ENCODE measurements at regions not wholly inside any gene's neighbourhood (a gene's known extent, or its start where the extent isn't known, plus 50 kb on each side); places are given as distances from the start of the nearest gene placed in this dataset.
"Not testable (repeated sequence)": the region's sequence is repeated elsewhere in the genome, so short reads cannot be mapped to it uniquely, and the experiment has no call there.

DNA sequence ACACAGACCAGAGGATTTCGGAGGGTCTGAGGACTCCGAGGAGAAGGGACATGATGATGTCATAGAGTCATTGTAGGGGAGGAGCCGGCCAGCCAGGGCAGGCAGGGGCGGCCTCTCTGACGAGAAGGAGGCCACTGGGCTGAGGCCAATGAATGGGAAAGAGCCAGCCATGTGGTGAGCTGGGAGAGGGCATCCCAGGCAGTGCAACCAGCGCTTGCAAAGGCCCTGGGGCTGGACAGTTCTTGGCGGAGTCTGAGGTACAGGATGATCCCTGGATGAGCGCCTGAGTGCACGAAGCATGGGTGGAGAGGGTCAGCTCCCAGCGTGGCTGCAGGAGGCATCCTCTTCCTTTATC is 158.6 kb upstream of the FOXF1 start:
- H3K4me1 ChIP-seq (ENCODE audit: control insufficient read depth in 1 of 2, insufficient read depth in 2 of 2, low read length in 2 of 2); H3K9me3 ChIP-seq (ENCODE audit: control insufficient read depth in 1 of 2, low read length in 2 of 2); H3K27ac ChIP-seq (ENCODE audit: low read depth, low read length); H3K27me3 ChIP-seq (ENCODE audit: control insufficient read depth in 1 of 2, insufficient read depth in 2 of 2, low read length in 2 of 2); H3K4me3 ChIP-seq (ENCODE audit: low read depth in 1 of 2, low read length in 2 of 2); H3K9ac ChIP-seq (ENCODE audit: low read depth in 1 of 2, low read length in 2 of 2); H3K36me3 ChIP-seq (ENCODE audit: control insufficient read depth in 1 of 2, insufficient read depth in 2 of 2, low read length in 2 of 2): not testable (repeated sequence)

DNA sequence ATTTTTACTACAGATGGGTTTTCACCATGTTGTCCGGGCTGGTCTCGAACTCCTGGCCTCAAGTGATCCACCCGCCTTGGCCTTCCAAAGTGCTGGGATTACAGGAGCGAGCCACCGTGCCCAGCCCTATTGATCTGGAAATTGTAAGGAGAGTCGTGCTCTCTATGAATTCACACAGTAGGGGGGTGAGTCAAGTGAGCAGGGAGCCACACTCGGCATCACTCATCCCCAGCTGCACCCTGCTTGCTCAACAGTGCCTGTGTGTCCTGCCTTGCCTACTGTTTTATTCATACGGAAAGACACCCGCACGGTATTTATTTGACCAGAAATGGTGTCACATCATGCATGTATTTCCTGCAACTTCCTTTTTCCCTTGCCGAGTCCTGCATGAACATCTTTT is 157.2 kb upstream of the FOXF1 start:
- H3K27ac ChIP-seq (ENCODE audit: low read depth, low read length), result no peak overlapping the region
- peaks cover 0 to 8% of the 10 kb centered on the region in 2 donors for H3K27me3 ChIP-seq (ENCODE audit: control insufficient read depth in 1 of 2, insufficient read depth in 2 of 2, low read length in 2 of 2)
- H3K9ac ChIP-seq (ENCODE audit: low read depth in 1 of 2, low read length in 2 of 2), result no peak overlapping the region
- no peaks in the 10 kb centered on the region for H3K36me3 ChIP-seq (ENCODE audit: control insufficient read depth in 1 of 2, insufficient read depth in 2 of 2, low read length in 2 of 2)
- peaks cover 0 to 4% of the 10 kb centered on the region in 2 donors for H3K4me1 ChIP-seq (ENCODE audit: control insufficient read depth in 1 of 2, insufficient read depth in 2 of 2, low read length in 2 of 2)
- H3K4me3 ChIP-seq (ENCODE audit: low read depth in 1 of 2, low read length in 2 of 2), result no peak overlapping the region
- no peaks in the 10 kb centered on the region for H3K9me3 ChIP-seq (ENCODE audit: control insufficient read depth in 1 of 2, low read length in 2 of 2)

DNA sequence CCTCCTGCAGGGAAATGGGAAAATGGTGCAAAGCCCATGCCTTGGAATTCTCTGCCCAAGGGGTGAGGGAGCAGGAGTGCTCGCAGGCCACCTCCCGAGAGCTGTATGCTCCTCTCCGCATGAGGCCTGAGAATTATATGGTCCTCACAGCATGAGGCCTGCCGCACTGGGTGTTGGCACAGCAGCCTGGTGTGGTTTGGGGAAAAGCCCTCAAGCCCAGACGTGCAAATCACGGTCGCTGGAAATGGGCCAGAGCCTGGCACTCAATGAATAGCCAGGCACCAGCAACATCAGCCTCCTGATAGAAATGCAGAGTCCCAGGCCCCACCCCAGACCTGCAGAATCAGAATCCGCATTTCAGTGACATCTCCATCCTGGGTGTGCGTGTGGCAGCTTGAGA is 156.4 kb upstream of the FOXF1 start:
- no peaks in the 10 kb centered on the region for H3K9me3 ChIP-seq (ENCODE audit: control insufficient read depth in 1 of 2, low read length in 2 of 2)
- H3K36me3 ChIP-seq (ENCODE audit: control insufficient read depth in 1 of 2, insufficient read depth in 2 of 2, low read length in 2 of 2), result no peaks in the 10 kb centered on the region
- no peak overlapping the region for H3K27ac ChIP-seq (ENCODE audit: low read depth, low read length)
- peaks cover 0 to 4% of the 10 kb centered on the region in 2 donors for H3K4me1 ChIP-seq (ENCODE audit: control insufficient read depth in 1 of 2, insufficient read depth in 2 of 2, low read length in 2 of 2)
- H3K9ac ChIP-seq (ENCODE audit: low read depth in 1 of 2, low read length in 2 of 2), result no peak overlapping the region
- peaks cover 0 to 8% of the 10 kb centered on the region in 2 donors for H3K27me3 ChIP-seq (ENCODE audit: control insufficient read depth in 1 of 2, insufficient read depth in 2 of 2, low read length in 2 of 2)
- no peak overlapping the region for H3K4me3 ChIP-seq (ENCODE audit: low read depth in 1 of 2, low read length in 2 of 2)

DNA sequence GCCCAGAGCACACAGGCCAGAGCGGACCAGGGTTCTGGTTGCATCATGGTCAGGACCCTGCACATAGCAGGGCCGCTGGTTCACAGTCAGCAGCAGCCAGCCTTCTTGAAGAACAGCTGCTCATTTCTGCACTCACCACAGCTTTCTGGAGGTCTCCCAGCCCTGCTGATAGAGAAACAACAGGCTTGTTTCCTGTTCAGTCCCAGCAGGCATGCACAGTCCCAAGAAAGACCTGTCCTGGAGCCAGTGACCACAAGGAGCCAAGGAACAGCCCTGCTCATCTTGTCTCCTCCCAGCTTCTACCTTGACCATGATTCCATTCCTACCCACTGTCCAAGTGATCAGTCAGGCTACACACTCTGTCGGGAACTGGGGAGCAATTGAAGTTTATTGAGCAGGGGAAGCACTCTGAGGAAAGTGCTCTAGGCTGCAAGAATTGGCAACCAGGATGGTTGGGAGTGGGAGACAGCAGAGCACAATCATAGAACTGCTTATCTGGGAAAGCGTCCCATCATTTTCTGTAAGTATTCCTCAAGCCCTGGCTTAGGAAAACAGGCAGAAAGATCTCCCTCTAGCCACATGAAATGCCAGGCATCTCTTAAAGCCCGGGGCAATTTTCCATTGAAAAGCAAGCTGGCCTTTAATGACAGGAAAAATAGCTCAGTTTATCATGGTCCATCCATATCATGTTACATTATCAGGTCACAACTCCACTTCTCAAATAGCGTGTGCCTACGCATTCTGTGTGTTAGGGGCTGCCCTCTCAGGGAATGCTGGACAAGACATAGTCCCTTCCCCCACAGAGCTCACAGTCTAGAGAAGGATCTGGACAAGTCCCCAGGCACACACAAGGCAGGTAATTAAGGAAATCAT is 155.4 kb upstream of the FOXF1 start:
- no peaks in the 10 kb centered on the region for H3K9me3 ChIP-seq (ENCODE audit: control insufficient read depth in 1 of 2, low read length in 2 of 2)
- peaks cover 0 to 4% of the 10 kb centered on the region in 2 donors for H3K4me1 ChIP-seq (ENCODE audit: control insufficient read depth in 1 of 2, insufficient read depth in 2 of 2, low read length in 2 of 2)
- H3K4me3 ChIP-seq (ENCODE audit: low read depth in 1 of 2, low read length in 2 of 2), result no peak overlapping the region
- H3K36me3 ChIP-seq (ENCODE audit: control insufficient read depth in 1 of 2, insufficient read depth in 2 of 2, low read length in 2 of 2), result no peaks in the 10 kb centered on the region
- no peak overlapping the region for H3K27ac ChIP-seq (ENCODE audit: low read depth, low read length)
- peaks cover 0 to 5% of the 10 kb centered on the region in 2 donors for H3K27me3 ChIP-seq (ENCODE audit: control insufficient read depth in 1 of 2, insufficient read depth in 2 of 2, low read length in 2 of 2)
- H3K9ac ChIP-seq (ENCODE audit: low read depth in 1 of 2, low read length in 2 of 2), result no peak overlapping the region

DNA sequence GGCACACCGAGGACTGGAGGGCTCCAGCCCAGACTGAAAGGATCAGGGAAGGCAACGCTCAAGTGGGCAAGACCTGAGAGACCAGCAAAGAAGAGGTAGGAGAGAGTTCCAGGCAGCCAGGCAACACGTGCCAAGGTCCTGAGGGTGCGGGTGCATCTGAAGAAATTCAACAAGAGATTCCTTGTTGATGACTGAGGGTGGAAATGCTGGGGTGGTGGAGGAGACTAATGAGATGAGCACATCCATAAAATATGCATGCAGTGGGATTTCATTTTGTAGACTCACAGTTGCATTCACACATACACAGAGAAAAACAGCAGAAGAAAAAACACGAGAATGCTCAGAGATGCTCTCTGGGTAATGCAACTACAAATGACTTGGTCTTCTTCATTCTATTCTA is 154.8 kb upstream of the FOXF1 start:
- H3K4me1 ChIP-seq (ENCODE audit: control insufficient read depth in 1 of 2, insufficient read depth in 2 of 2, low read length in 2 of 2), result peaks cover 0 to 4% of the 10 kb centered on the region in 2 donors
- no peaks in the 10 kb centered on the region for H3K9me3 ChIP-seq (ENCODE audit: control insufficient read depth in 1 of 2, low read length in 2 of 2)
- peaks cover 0 to 5% of the 10 kb centered on the region in 2 donors for H3K27me3 ChIP-seq (ENCODE audit: control insufficient read depth in 1 of 2, insufficient read depth in 2 of 2, low read length in 2 of 2)
- no peaks in the 10 kb centered on the region for H3K36me3 ChIP-seq (ENCODE audit: control insufficient read depth in 1 of 2, insufficient read depth in 2 of 2, low read length in 2 of 2)
- no peak overlapping the region for H3K9ac ChIP-seq (ENCODE audit: low read depth in 1 of 2, low read length in 2 of 2)
- H3K4me3 ChIP-seq (ENCODE audit: low read depth in 1 of 2, low read length in 2 of 2), result no peak overlapping the region
- H3K27ac ChIP-seq (ENCODE audit: low read depth, low read length), result no peak overlapping the region

DNA sequence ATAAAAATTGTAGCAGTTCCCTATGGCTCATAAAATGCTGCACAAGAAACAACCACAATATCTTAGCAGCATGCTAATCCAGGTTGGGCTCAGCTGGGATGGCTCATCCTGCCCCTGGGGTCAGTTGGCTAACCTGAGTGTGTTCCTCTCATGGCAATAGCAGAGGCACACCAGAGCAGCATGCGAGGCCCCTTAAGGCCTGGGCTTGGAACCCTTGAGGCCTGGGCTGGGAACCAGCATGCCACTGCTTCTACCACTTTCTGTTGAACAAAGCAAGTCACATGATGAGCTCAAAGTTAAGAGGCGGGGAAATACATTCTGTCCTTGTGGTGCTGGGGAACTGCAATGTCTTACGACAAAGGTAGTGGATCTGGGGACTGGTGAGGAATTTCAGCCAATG is 154.4 kb upstream of the FOXF1 start:
- Histone ChIP-seq H3K4me3 (ENCODE audit: low read depth in 1 of 2, low read length in 2 of 2) (no peak overlapping the region), H3K4me1 (ENCODE audit: control insufficient read depth in 1 of 2, insufficient read depth in 2 of 2, low read length in 2 of 2) (peaks cover 0 to 4% of the 10 kb centered on the region in 2 donors), H3K27me3 (ENCODE audit: control insufficient read depth in 1 of 2, insufficient read depth in 2 of 2, low read length in 2 of 2) (peaks cover 0 to 5% of the 10 kb centered on the region in 2 donors), H3K36me3 (ENCODE audit: control insufficient read depth in 1 of 2, insufficient read depth in 2 of 2, low read length in 2 of 2) (no peaks in the 10 kb centered on the region), H3K9me3 (ENCODE audit: control insufficient read depth in 1 of 2, low read length in 2 of 2) (no peaks in the 10 kb centered on the region), H3K27ac (ENCODE audit: low read depth, low read length) (no peak overlapping the region), H3K9ac (ENCODE audit: low read depth in 1 of 2, low read length in 2 of 2) (no peak overlapping the region)

DNA sequence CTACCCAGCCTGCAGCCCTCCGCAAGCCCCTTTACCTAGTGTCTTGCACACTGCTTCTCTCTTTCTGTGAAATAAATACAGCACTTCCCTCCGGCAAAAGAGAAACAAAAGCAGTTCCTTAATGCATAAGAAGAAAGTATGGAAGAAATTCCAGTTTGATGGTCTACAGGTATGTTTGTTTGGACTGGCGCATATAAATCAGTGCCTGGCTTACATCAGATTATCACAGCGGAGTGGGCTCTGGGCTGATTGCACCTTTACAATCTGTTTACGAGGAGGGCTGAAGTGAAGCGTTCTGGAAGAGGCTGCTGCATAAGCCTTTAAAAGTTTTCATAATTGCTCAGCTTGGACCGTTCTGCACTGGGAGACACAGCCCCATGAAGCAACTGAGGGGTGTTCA is 153.5 kb upstream of the FOXF1 start:
- no peaks in the 10 kb centered on the region for H3K9me3 ChIP-seq (ENCODE audit: control insufficient read depth in 1 of 2, low read length in 2 of 2)
- no peak overlapping the region for H3K27ac ChIP-seq (ENCODE audit: low read depth, low read length)
- H3K27me3 ChIP-seq (ENCODE audit: control insufficient read depth in 1 of 2, insufficient read depth in 2 of 2, low read length in 2 of 2), result peaks cover 0 to 5% of the 10 kb centered on the region in 2 donors
- no peak overlapping the region for H3K9ac ChIP-seq (ENCODE audit: low read depth in 1 of 2, low read length in 2 of 2)
- no peak overlapping the region for H3K4me3 ChIP-seq (ENCODE audit: low read depth in 1 of 2, low read length in 2 of 2)
- H3K4me1 ChIP-seq (ENCODE audit: control insufficient read depth in 1 of 2, insufficient read depth in 2 of 2, low read length in 2 of 2), result peaks cover 0 to 4% of the 10 kb centered on the region in 2 donors
- H3K36me3 ChIP-seq (ENCODE audit: control insufficient read depth in 1 of 2, insufficient read depth in 2 of 2, low read length in 2 of 2), result no peaks in the 10 kb centered on the region

DNA sequence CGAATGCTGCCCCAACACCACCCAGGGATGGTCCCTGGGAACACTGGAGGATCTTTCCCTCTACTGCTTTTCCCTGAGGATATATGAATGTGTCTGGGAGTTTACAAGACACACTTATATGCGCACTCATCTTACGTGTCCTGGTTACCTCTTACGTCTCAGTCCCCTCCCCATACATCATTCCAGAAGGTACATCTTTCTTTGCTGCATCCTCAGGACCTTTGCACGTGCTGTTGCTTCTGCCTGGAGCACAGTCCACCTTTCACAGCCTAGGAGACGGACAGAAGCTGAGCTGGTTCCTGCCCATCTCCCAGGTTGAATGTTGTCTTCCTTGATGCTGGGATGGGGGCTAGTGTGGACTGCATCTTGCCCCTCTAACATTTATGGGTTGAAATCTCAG is 153.0 kb upstream of the FOXF1 start:
- Histone ChIP-seq H3K9ac (ENCODE audit: low read depth in 1 of 2, low read length in 2 of 2) (no peak overlapping the region), H3K27ac (ENCODE audit: low read depth, low read length) (no peak overlapping the region), H3K27me3 (ENCODE audit: control insufficient read depth in 1 of 2, insufficient read depth in 2 of 2, low read length in 2 of 2) (peaks cover 0 to 5% of the 10 kb centered on the region in 2 donors), H3K9me3 (ENCODE audit: control insufficient read depth in 1 of 2, low read length in 2 of 2) (no peaks in the 10 kb centered on the region), H3K4me1 (ENCODE audit: control insufficient read depth in 1 of 2, insufficient read depth in 2 of 2, low read length in 2 of 2) (peaks cover 0 to 4% of the 10 kb centered on the region in 2 donors), H3K36me3 (ENCODE audit: control insufficient read depth in 1 of 2, insufficient read depth in 2 of 2, low read length in 2 of 2) (no peaks in the 10 kb centered on the region), H3K4me3 (ENCODE audit: low read depth in 1 of 2, low read length in 2 of 2) (no peak overlapping the region)

DNA sequence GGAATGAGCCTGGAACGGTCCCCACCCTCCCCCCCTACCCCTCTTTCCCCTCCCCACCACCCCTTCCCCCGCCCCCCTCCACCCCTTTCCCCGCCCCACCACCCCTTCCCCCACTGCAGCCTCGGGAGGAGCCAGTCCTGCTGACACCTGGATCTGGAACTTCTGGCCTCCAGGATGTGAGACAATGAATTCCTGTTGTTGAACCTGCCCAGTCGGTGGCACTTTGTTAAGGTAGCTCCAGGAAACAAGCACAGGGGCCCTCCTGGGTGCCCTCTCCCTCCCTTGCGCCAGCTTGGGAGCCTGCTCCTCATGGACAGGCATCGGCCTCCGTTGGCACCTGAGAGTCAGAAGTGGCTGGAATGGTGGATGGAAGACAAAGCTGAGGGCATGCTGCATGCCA is 152.4 kb upstream of the FOXF1 start:
- peaks cover 0 to 4% of the 10 kb centered on the region in 2 donors for H3K4me1 ChIP-seq (ENCODE audit: control insufficient read depth in 1 of 2, insufficient read depth in 2 of 2, low read length in 2 of 2)
- H3K27ac ChIP-seq (ENCODE audit: low read depth, low read length), result no peak overlapping the region
- H3K36me3 ChIP-seq (ENCODE audit: control insufficient read depth in 1 of 2, insufficient read depth in 2 of 2, low read length in 2 of 2), result no peaks in the 10 kb centered on the region
- peaks cover 0 to 5% of the 10 kb centered on the region in 2 donors for H3K27me3 ChIP-seq (ENCODE audit: control insufficient read depth in 1 of 2, insufficient read depth in 2 of 2, low read length in 2 of 2)
- H3K4me3 ChIP-seq (ENCODE audit: low read depth in 1 of 2, low read length in 2 of 2), result no peak overlapping the region
- no peak overlapping the region for H3K9ac ChIP-seq (ENCODE audit: low read depth in 1 of 2, low read length in 2 of 2)
- H3K9me3 ChIP-seq (ENCODE audit: control insufficient read depth in 1 of 2, low read length in 2 of 2), result no peaks in the 10 kb centered on the region

DNA sequence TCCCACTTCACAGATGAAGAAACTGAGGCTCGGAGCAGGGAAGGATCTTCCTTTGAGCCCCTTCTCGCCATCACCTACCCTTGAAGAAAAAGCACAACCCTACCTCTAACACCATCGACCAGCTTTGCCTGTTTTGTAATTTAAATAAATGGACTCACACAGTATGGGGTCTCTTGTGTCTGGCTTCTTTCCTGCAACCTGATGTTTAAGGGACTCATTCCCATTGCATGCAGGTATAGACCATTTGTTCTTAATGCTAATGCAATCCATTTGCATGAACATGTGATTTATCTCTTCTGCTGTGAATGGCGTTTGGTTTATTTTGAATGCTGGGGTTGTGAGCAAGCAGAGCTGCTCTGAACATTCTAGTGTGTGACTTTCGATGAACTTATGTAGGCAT is 150.8 kb upstream of the FOXF1 start:
- no peak overlapping the region for H3K27ac ChIP-seq (ENCODE audit: low read depth, low read length)
- no peak overlapping the region for H3K4me3 ChIP-seq (ENCODE audit: low read depth in 1 of 2, low read length in 2 of 2)
- H3K9me3 ChIP-seq (ENCODE audit: control insufficient read depth in 1 of 2, low read length in 2 of 2), result no peaks in the 10 kb centered on the region
- H3K4me1 ChIP-seq (ENCODE audit: control insufficient read depth in 1 of 2, insufficient read depth in 2 of 2, low read length in 2 of 2), result peaks cover 0 to under 1% of the 10 kb centered on the region in 2 donors
- H3K27me3 ChIP-seq (ENCODE audit: control insufficient read depth in 1 of 2, insufficient read depth in 2 of 2, low read length in 2 of 2), result no peaks in the 10 kb centered on the region
- H3K9ac ChIP-seq (ENCODE audit: low read depth in 1 of 2, low read length in 2 of 2), result no peak overlapping the region
- H3K36me3 ChIP-seq (ENCODE audit: control insufficient read depth in 1 of 2, insufficient read depth in 2 of 2, low read length in 2 of 2), result no peaks in the 10 kb centered on the region
